ENCODE measurements at regions not wholly inside any gene's neighbourhood (a gene's known extent, or its start where the extent isn't known, plus 50 kb on each side); places are given as distances from the start of the nearest gene placed in this dataset.

DNA sequence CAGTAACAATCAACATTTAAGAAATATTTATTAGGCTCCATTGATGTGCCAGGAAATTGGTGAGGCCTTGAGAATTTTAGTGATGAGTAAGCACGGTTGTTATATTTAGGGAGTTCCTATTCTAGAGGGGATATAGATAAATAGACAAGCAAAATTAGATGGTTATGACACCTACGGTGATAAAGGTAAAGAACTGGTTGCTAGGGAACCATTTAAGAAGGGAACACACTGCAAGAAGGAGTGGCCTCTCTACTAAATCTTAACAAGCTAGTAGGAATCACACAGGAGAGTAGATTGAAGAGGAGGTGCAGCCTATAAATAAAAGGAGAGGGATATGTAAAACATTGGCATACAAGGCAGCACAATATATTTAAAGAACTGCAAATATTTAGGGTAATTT, 155.2 kb downstream of the LRIG3 start:
- Histone ChIP-seq H3K27me3 (ENCODE audit: insufficient read depth, low read length) (no peaks in the 10 kb centered on the region), H3K27ac (ENCODE audit: low read depth, low read length) (no peak overlapping the region)
- 94% methylated on average over 2 of the region's 2 CpGs for WGBS

DNA sequence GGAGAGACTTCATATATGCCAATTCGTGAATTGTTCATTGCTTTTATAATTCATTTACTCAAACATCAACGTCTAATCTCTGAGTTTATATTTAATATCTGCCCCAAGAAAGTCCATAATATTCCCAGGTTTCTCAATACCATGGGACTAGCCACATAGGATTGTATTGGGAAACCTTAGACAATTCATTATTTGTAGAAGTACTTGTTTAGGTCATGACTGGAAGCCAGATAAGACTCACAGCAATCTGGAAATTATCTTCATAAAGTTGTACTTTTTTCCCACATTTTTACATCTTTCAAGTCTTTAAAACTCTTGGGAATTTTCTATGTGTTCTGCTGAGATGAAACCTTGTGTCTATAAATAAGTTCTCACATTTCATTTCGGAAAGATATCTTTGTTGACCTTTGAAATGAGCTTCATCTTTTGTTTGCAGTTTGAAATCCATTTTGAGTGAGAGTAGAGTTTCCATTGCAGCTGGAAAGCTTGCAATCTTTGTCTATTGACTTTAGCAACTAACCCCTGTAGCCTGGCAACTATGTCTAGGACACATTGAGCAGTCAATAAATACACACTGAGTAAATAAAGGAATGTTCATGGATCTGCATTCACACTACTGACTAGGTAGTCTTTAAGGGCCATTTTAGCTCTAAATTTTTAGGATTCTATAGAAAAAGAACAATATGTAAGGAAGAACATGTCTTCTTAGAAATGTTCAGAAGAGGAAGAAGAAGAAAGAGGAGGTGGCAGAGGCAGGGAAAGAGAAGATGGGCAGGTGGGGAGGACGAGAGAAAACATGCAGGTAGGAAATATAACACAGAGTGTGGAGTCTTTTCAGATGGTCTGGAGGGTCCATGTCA, 154.4 kb downstream of the LRIG3 start:
- Histone ChIP-seq H3K4me3 (ENCODE audit: low read length) (no peak overlapping the region), H3K27me3 (ENCODE audit: insufficient read depth, low read length) (no peaks in the 10 kb centered on the region), H3K9ac (ENCODE audit: low read depth, low read length) (no peak overlapping the region), H3K4me1 (ENCODE audit: insufficient read depth, low read length) (no peaks in the 10 kb centered on the region), H3K27ac (ENCODE audit: low read depth, low read length) (no peak overlapping the region), H3K36me3 (ENCODE audit: insufficient read depth, low read length) (no peaks in the 10 kb centered on the region), H3K9me3 (ENCODE audit: insufficient read depth, low read depth, low read length) (no peaks in the 10 kb centered on the region; the same call in 1 of the 2 replicates)
- 87% methylated on average over 4 of the region's 4 CpGs for WGBS

More for the DNA sequence above, 155.2 kb downstream of the LRIG3 start:
- H3K36me3 ChIP-seq (ENCODE audit: insufficient read depth, low read length): no peaks in the 10 kb centered on the region
- H3K4me1 ChIP-seq (ENCODE audit: insufficient read depth, low read length): no peaks in the 10 kb centered on the region
- H3K9ac ChIP-seq (ENCODE audit: low read depth, low read length): no peak overlapping the region
- H3K9me3 ChIP-seq (ENCODE audit: insufficient read depth, low read depth, low read length): no peaks in the 10 kb centered on the region; the same call in 1 of the 2 replicates
- no peak overlapping the region for H3K4me3 ChIP-seq (ENCODE audit: low read length)

- Histone ChIP-seq H3K9me3 (ENCODE audit: insufficient read depth, low read depth, low read length) (no peaks in the 10 kb centered on the region; the same call in 1 of the 2 replicates), H3K4me3 (ENCODE audit: low read length) (no peak overlapping the region), H3K4me1 (ENCODE audit: insufficient read depth, low read length) (no peaks in the 10 kb centered on the region), H3K27ac (ENCODE audit: low read depth, low read length) (no peak overlapping the region), H3K27me3 (ENCODE audit: insufficient read depth, low read length) (no peaks in the 10 kb centered on the region), H3K9ac (ENCODE audit: low read depth, low read length) (no peak overlapping the region), H3K36me3 (ENCODE audit: insufficient read depth, low read length) (no peaks in the 10 kb centered on the region)
- 63% methylated on average over 3 of the region's 3 CpGs for WGBS
Measured at GRCh38 chr12:58766513-58766870, 153.8 kb downstream of the LRIG3 start.

DNA sequence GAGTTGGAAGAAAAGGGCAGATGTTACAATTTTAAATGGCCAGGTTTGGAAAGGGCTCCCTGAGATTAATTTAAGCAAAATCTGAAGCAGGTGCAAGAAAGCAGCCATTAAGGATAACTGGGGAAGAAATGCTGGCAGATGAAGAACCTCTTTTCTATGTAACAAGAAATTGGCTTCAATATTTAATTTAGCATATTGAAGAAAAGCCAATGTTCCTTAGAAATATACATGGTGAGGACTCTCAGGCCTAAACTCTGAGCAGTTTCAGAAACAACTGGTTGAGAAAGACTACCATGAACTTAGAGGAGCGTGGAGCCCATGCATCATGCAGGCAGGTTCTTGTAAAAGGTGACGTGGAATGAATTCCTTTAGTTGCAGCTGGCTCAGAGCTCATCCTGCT, 152.8 kb downstream of the LRIG3 start:
- H3K9me3 ChIP-seq (ENCODE audit: insufficient read depth, low read depth, low read length): no peaks in the 10 kb centered on the region; the same call in 1 of the 2 replicates
- H3K27me3 ChIP-seq (ENCODE audit: insufficient read depth, low read length): no peaks in the 10 kb centered on the region
- no peak overlapping the region for H3K27ac ChIP-seq (ENCODE audit: low read depth, low read length)
- no peaks in the 10 kb centered on the region for H3K36me3 ChIP-seq (ENCODE audit: insufficient read depth, low read length)
- H3K4me3 ChIP-seq (ENCODE audit: low read length): no peak overlapping the region
- 92% methylated on average over 2 of the region's 2 CpGs for WGBS
- H3K9ac ChIP-seq (ENCODE audit: low read depth, low read length): no peak overlapping the region
- H3K4me1 ChIP-seq (ENCODE audit: insufficient read depth, low read length): no peaks in the 10 kb centered on the region

DNA sequence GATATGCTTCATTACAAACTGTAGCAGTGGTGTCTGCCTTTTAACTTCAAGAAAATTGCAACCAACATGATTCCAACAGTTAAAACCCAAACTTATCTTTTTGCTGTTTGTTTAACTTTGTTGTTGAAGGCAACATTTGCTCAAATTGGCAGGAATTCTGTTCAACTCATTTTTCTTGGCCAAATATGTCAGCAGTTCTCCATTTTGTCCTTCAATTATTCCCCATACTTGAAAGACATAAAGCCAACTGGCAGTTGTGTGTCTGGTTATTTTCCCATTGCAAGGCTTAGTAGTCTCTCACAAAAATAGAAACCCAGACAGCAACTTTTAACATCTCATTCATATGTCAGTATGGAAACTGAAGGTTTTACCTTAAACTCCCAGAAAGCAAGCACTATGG, 146.3 kb downstream of the LRIG3 start:
- Histone ChIP-seq H3K4me1 (ENCODE audit: insufficient read depth, low read length) (no peaks in the 10 kb centered on the region), H3K27me3 (ENCODE audit: insufficient read depth, low read length) (no peaks in the 10 kb centered on the region), H3K9ac (ENCODE audit: low read depth, low read length) (no peak overlapping the region), H3K9me3 (ENCODE audit: insufficient read depth, low read depth, low read length) (no peaks in the 10 kb centered on the region; the same call in 1 of the 2 replicates), H3K4me3 (ENCODE audit: low read length) (no peak overlapping the region), H3K36me3 (ENCODE audit: insufficient read depth, low read length) (no peaks in the 10 kb centered on the region), H3K27ac (ENCODE audit: low read depth, low read length) (no peak overlapping the region)

DNA sequence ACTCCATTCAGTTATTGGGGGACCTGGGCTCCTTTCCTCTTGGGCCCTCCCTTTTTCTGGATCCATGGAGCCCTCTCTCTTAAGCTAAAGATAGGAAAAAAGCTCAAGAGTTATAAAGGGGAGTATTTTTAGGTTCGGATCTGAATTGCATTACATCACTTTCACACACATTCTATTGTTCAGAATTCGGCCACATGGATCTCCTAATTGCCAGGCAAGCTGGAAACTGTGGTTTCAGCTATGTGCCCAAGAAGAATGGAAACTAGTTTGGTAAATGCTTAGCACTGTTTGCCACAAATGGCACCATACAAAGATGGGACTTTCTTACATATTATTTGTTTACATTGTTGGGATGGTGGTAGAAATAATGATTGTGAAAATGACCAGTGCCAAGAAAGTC, 145.6 kb downstream of the LRIG3 start:
- Histone ChIP-seq H3K4me1 (ENCODE audit: insufficient read depth, low read length) (no peaks in the 10 kb centered on the region), H3K27ac (ENCODE audit: low read depth, low read length) (no peak overlapping the region), H3K9me3 (ENCODE audit: insufficient read depth, low read depth, low read length) (no peaks in the 10 kb centered on the region), H3K36me3 (ENCODE audit: insufficient read depth, low read length) (no peaks in the 10 kb centered on the region), H3K4me3 (ENCODE audit: low read length) (no peak overlapping the region), H3K27me3 (ENCODE audit: insufficient read depth, low read length) (no peaks in the 10 kb centered on the region), H3K9ac (ENCODE audit: low read depth, low read length) (no peak overlapping the region)
- 100% methylated on average over 1 of the region's 2 CpGs for WGBS

- Histone ChIP-seq H3K27me3 (ENCODE audit: insufficient read depth, low read length) (no peaks in the 10 kb centered on the region), H3K4me3 (ENCODE audit: low read length) (no peak overlapping the region), H3K9me3 (ENCODE audit: insufficient read depth, low read depth, low read length) (no peaks in the 10 kb centered on the region), H3K4me1 (ENCODE audit: insufficient read depth, low read length) (no peaks in the 10 kb centered on the region), H3K27ac (ENCODE audit: low read depth, low read length) (no peak overlapping the region), H3K36me3 (ENCODE audit: insufficient read depth, low read length) (no peaks in the 10 kb centered on the region), H3K9ac (ENCODE audit: low read depth, low read length) (no peak overlapping the region)
- no CpG with 5 or more reads among the region's 1 CpG for WGBS
Measured at GRCh38 chr12:58775396-58775795, 144.9 kb downstream of the LRIG3 start.

- no peak overlapping the region for H3K4me3 ChIP-seq (ENCODE audit: low read length)
- H3K27ac ChIP-seq (ENCODE audit: low read depth, low read length): no peak overlapping the region
- no peaks in the 10 kb centered on the region for H3K9me3 ChIP-seq (ENCODE audit: insufficient read depth, low read depth, low read length)
Measured at GRCh38 chr12:58776144-58776543, 144.2 kb downstream of the LRIG3 start.

DNA sequence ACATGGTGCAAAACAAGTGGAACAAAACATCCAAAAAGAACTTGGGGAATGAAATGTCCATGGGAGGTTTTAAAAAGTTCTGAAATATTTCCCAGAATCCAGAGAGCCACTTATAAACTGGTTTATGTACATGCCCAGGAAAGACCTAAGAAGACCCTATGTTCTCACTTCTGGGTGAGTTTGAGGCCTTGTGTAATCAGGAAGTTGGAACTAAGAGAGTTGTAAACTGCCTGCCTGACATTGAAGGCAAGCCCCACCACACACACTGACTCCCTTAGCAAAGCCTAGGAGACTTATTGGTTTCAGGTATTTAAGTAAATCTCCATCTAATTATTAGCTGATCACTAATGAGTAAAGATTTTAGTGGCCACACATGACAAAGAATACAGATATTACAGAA, 142.5 kb downstream of the LRIG3 start:
- Histone ChIP-seq H3K9me3 (ENCODE audit: insufficient read depth, low read depth, low read length) (no peaks in the 10 kb centered on the region), H3K27me3 (ENCODE audit: insufficient read depth, low read length) (no peaks in the 10 kb centered on the region), H3K4me1 (ENCODE audit: insufficient read depth, low read length) (no peaks in the 10 kb centered on the region), H3K36me3 (ENCODE audit: insufficient read depth, low read length) (no peaks in the 10 kb centered on the region), H3K9ac (ENCODE audit: low read depth, low read length) (no peak overlapping the region), H3K27ac (ENCODE audit: low read depth, low read length) (no peak overlapping the region), H3K4me3 (ENCODE audit: low read length) (no peak overlapping the region)

More at GRCh38 chr12:58776144-58776543, 144.2 kb downstream of the LRIG3 start:
- no peaks in the 10 kb centered on the region for H3K36me3 ChIP-seq (ENCODE audit: insufficient read depth, low read length)
- no peak overlapping the region for H3K9ac ChIP-seq (ENCODE audit: low read depth, low read length)
- no peaks in the 10 kb centered on the region for H3K4me1 ChIP-seq (ENCODE audit: insufficient read depth, low read length)
- no peaks in the 10 kb centered on the region for H3K27me3 ChIP-seq (ENCODE audit: insufficient read depth, low read length)

- Histone ChIP-seq H3K27ac (ENCODE audit: low read depth, low read length) (no peak overlapping the region), H3K9ac (ENCODE audit: low read depth, low read length) (no peak overlapping the region), H3K36me3 (ENCODE audit: insufficient read depth, low read length) (no peaks in the 10 kb centered on the region), H3K4me1 (ENCODE audit: insufficient read depth, low read length) (no peaks in the 10 kb centered on the region), H3K4me3 (ENCODE audit: low read length) (no peak overlapping the region), H3K9me3 (ENCODE audit: insufficient read depth, low read depth, low read length) (no peaks in the 10 kb centered on the region), H3K27me3 (ENCODE audit: insufficient read depth, low read length) (no peaks in the 10 kb centered on the region)
- WGBS: 95% methylated on average over 5 of the region's 5 CpGs
Measured at GRCh38 chr12:58781609-58782008, 138.7 kb downstream of the LRIG3 start.

GRCh38 chr12:58787021-58787760, 133.1 kb downstream of the LRIG3 start:
- no peaks in the 10 kb centered on the region for H3K27me3 ChIP-seq (ENCODE audit: insufficient read depth, low read length)
- H3K4me3 ChIP-seq (ENCODE audit: low read length): no peak overlapping the region
- WGBS: 98% methylated on average over 2 of the region's 4 CpGs
- no peaks in the 10 kb centered on the region for H3K36me3 ChIP-seq (ENCODE audit: insufficient read depth, low read length)
- H3K9me3 ChIP-seq (ENCODE audit: insufficient read depth, low read depth, low read length): no peaks in the 10 kb centered on the region
- H3K27ac ChIP-seq (ENCODE audit: low read depth, low read length): no peak overlapping the region
- no peak overlapping the region for H3K9ac ChIP-seq (ENCODE audit: low read depth, low read length)
- no peaks in the 10 kb centered on the region for H3K4me1 ChIP-seq (ENCODE audit: insufficient read depth, low read length)
